Left cardiac atrium (tissue), 4 donors: ENCODE measurements at regions not wholly inside any gene's neighbourhood (a gene's known extent, or its start where the extent isn't known, plus 50 kb on each side); places are given as distances from the start of the nearest gene placed in this dataset.
"Not testable (repeated sequence)": the region's sequence is repeated elsewhere in the genome, so short reads cannot be mapped to it uniquely, and the experiment has no call there.

Source experiments
- ATAC-seq, 2 donors: fragments of 200-7000 bp; cut with Tn5 transposase; one replicate each; pipeline ENCODE4 v1.9.1; 2020; ENCODE audit warnings: mild to moderate bottlenecking in 2 of 2, moderate library complexity in 2 of 2
- DNase-seq: peaks from one replicate; pipeline ENCODE4 v3.0.0-alpha.2; 2020
- intact Hi-C, 2 donors: fragments of 100-400 bp; cut with DNase I; formaldehyde crosslinking; loops; one replicate each; pipeline versions ENCODE4 v1.14.1 to v1.15.1; 2022 to 2023
- donor health status: DM: no; HTN: yes; CAD: no.
- donor health status: DM: no; HTN: yes; CAD: no; lungs with severe emphysema.
- donor health status: DM: yes; HTN: yes; CAD: no.
- donor health status: Dilated cardiomyopathy.

- no peak for DNase-seq
- intact Hi-C loops, result no loop called here
- ATAC-seq, result no peak
Observed at GRCh38 chrX:1763294-1763693, 148.4 kb downstream of the ASMT start.

GRCh38 chrX:1764883-1765364, 150.1 kb downstream of the ASMT start:
- ATAC-seq, intact Hi-C loops: not testable (repeated sequence)

GRCh38 chrX:1767026-1767425, 152.2 kb downstream of the ASMT start:
- intact Hi-C loops, result no loop called here
- no peak for ATAC-seq
- DNase-seq, result no peak

More at GRCh38 chrX:1764883-1765364, 150.1 kb downstream of the ASMT start:
- not testable (repeated sequence) for DNase-seq

DNA sequence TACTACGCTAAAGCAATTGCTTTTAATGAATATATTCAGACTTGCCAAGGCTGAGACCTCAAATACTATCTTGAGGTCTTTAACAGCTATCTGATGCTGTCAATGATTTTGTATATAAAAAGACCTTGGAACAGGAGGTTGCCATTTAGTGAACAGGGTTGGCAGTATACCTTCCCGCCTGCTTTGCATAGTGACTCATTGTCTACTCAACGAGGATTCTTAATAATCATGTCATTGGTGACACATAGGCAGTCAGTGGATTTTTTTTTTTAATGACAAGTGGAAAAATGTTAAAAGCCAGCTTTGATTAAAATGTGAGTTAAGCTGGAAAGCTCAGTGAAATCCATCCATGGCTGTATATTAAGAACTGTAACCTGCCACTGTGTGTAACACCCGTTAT, 164.0 kb downstream of the ASMT start:
- ATAC-seq, result no peak
- DNase-seq, result no peak
- intact Hi-C loops, result no loop called here

GRCh38 chrX:1779626-1780025, 164.8 kb downstream of the ASMT start:
- no peak for ATAC-seq
- DNase-seq, result no peak
- intact Hi-C loops, result no loop called here

DNA sequence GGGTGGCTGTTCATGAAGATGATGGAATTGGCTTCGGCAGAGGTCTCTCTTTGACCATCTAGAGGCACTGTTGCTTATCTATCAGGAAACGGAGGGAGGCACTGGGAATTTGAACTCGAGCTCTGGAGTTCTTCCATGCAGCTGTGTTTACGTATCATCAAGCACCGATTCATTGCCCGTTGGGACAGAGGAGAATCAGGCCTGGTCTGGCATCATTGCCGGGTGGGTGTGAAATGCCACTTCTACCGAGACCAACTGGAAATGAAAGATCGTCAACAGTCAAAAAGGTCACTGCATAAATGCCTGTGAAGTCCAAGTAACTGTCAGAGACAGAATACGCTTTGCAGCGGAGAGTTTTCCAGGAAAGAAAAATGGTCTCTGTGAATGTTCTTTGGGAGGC, 166.9 kb downstream of the ASMT start:
- intact Hi-C loops, result no loop called here
- DNase-seq (no peak), ATAC-seq (no peak)

DNA sequence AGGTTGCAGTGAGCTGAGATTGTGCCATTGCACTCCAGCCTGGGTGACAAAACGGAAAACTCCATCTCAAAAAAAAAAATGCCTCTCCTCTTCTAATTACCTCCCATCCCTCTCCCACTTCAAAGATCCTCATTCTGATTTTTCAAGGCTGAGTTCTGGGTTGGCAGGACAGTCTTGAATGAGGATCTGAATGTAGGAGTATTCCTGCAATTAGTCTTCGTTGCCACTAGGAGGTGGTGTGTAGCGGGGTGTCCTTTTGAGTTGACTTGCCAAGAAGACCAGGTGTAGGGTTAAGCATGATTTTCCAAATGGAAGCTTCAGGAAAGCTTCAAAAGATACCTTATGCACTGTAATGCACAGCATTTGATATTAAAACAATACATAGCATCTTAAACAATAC, 169.9 kb downstream of the ASMT start:
- DNase-seq (no peak), ATAC-seq (no peak)
- intact Hi-C loops, result no loop called here

DNA sequence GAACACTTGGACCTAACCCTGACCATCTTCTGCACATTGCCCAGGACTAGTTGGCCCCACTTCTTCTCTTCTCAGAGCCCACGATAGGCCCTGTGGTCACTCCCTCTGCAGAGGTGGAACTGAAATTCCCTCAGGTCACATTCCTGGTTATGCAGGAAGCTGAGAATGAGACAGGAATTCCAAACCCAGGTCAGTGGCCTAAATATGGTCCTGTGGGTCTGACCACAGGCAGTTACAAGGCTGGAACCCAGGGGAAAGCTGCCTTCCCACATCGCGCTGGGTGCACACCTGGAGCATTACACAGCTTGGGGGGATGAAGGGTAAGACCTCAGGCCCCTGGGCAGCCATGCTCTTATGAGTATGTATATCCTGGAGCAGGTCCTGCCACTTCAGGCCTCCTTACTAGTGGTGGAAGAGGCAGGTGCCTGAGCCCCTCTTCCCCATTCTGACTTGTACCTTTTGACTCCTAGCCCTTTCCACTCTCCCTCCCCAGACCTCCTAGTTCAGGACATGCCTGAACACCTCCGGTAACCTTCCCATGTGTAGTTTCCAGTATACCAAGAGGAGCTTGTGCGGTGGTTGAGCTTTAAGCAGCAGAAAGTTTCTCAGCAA, 173.5 kb downstream of the ASMT start:
- ATAC-seq (no peak), DNase-seq (no peak)
- intact Hi-C loops, result no loop called here

DNA sequence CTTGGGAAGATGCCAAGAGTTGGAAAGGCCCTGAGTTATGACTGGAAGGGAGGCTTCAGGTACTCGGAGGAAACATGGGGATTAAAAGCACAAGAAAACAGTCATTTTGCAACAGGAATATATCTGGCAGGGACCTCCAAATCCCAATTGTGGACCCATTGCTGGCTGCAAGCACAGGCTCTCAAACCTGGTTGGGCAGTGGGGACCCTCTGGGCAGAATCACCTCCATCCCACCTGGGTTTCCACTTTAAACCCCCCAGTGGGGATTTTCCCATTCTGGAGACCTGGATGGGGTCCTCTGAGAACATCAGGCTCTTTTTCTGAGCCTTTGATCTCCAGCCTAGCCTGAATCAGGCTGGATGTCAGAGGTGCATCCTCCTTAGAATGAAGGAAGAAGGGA, 177.8 kb downstream of the ASMT start:
- DNase-seq (no peak), ATAC-seq (no peak)
- intact Hi-C loops, result no loop called here

DNA sequence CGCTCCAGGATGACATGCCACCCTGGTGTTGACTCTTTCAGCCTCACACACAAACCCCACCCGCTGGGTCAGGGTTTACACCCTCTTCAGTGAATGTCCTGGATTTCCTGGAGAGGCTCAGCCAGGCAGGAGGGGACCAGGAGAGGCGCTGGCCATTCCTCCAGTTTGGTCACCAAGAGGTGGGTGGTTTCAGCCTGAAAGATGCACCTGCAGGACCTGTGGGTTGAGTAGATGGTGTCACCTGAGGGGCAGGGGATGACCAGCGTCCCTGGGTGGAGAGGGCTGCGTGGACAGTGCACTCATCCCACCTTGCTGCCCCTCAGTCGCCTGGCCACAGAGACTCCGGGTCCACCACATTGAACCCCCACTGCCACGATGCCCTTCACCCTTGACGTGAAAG, 179.7 kb downstream of the ASMT start:
- intact Hi-C loops, result no loop called here
- DNase-seq (no peak), ATAC-seq (no peak)

DNA sequence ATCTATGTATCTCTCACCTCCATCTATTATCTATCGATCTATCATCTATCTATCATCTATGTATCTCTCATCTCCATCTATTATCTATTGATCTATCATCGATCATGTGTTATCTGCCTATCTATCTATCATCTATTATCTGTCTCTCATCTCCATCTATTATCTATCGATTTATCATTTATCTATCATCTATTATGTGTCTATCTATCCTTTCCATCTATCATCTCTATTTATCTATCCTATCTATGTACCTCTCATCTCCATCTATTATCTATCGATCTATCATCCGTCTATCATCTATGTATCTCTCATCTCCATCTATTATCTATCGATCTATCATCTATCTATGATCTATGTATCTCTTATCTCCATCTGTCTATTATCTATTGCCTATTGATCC, 188.1 kb downstream of the ASMT start:
- intact Hi-C loops, result no loop called here
- ATAC-seq, result no peak
- DNase-seq, result no peak

DNA sequence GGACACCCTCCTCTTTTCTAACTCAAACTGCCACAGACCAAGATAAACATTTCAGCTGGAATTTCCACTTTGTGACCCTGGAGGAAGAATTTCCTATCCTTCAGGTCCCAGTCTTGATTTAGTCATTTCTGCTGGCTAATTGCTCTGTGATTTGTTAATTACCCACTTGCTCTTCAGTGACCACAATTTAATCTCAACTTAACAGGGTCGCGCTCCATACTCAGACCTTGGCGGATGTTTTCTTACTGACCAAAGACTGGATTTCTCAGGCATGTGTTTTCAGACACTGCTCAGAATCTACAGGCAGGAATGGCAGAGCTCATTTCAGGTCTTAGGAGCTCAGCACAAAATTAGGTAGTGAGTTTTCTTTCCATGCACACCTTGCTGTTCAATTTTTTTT, 188.9 kb downstream of the ASMT start:
- intact Hi-C loops, result no loop called here
- DNase-seq (no peak), ATAC-seq (no peak)

DNA sequence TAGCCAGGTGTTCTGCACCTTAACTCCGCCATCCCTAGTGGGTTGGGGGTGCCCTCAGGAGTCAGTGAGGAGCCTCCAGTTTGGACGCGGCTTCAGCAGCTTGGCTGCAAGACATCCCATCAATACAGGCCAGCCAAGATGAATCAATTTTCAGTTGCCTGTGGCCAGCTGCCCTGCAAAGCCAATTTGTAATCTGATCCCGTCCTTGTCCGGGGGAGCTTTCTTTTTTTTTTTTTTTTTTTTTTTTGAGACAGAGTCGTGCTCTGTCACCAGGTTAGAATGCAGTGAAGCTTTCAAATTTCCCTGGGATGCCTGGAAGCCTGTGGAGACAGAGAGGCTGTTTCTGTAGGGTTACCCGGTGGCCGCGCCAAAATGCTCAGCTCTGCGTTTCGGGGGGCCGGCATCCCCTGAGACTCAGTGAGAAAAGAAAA, 192.5 kb downstream of the ASMT start:
- intact Hi-C loops, result no loop called here
- no peak for DNase-seq
- ATAC-seq, result no peak

DNA sequence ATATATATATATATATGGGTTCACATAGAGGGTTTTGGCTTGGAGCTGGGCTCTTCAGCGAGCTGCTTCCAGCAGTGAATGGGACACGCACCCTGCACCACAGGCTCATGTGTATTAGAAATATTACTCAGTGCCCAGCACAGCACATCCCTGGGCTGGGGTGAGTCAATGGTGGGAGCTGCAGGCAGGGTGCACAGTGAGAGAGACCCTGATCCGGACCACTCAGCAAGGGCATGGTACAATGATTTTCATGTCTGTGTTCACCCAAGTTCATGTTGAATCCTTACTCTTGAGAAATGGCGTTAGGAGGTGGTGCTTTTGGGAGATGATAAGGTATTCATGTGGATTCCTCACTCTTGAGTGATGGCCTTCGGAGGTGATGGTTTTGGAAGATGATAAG, 194.7 kb downstream of the ASMT start:
- ATAC-seq, result no peak
- no peak for DNase-seq
- intact Hi-C loops, result no loop called here

- no peak for DNase-seq
- intact Hi-C loops, result no loop called here
- ATAC-seq, result no peak
Observed at GRCh38 chrX:1813809-1814208, 198.9 kb downstream of the ASMT start.

- DNase-seq (no peak), ATAC-seq (no peak)
- intact Hi-C loops, result no loop called here
Observed at GRCh38 chrX:1815456-1816175, 200.8 kb downstream of the ASMT start.

- intact Hi-C loops, ATAC-seq, DNase-seq: not testable (repeated sequence)
Observed at GRCh38 chrX:1816387-1816982, 201.6 kb downstream of the ASMT start.

DNA sequence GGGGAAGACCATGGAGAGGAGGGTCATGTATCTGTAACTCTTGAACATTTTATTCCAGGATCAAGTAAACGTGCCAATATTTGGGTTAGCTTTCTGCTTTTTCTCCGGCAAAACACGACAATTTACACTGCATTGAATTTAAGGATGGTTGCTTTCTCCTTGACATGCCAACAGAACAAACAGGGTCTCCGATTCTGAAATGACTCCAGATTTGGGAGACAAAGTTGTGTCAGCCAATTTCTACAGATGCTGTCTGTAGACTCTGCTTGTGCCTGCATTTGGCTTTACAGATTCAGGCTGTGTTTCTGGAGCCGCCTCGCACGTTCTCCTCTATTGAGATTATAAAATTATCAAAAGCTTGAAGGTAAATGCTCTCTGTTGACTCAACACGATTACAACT, 207.0 kb downstream of the ASMT start:
- DNase-seq (no peak), ATAC-seq (no peak)
- intact Hi-C loops, result no loop called here

DNA sequence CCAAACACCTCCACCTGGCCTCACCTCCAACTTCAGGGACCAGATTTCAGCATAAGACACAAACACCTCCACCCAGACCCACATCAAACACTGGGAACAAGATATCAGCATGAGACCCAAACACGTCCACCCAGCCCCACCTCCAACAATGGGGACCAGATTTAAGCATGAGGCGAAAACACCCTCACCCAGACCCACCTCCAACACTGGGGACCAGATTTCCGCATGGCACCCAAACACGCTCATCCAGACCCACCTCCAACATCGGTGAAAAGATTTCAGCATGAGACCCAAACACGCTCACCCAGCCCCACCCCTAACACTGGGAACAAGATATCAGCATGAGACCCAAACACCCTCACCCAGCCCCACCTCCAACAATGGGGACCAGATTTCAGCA, 210.0 kb downstream of the ASMT start:
- no peak for ATAC-seq
- DNase-seq, result no peak
- intact Hi-C loops, result no loop called here

GRCh38 chrX:1833656-1834360, 218.9 kb downstream of the ASMT start:
- no peak for DNase-seq
- intact Hi-C loops, result no loop called here
- ATAC-seq, result no peak
